NT2/D1 (cell line): ENCODE measurements at regions not wholly inside any gene's neighbourhood (a gene's known extent, or its start where the extent isn't known, plus 50 kb on each side); places are given as distances from the start of the nearest gene placed in this dataset.

Experiments used
- YY1 ChIP-seq: IDR thresholded peaks from 2 replicates; pipeline ENCODE4 v1.6.1; 2011; ENCODE audit not compliant: insufficient read length, insufficient read depth
- ZNF274 ChIP-seq: IDR thresholded peaks from 2 replicates; pipeline ENCODE4 v1.6.1; 2011; ENCODE audit warnings: mild to moderate bottlenecking, low read depth, low read length

GRCh38 chr1:187091666-187092065 lies 262.9 kb downstream of the PLA2G4A start:
- TF ChIP-seq ZNF274, result no peak
- TF ChIP-seq YY1, result no peak
